H1 (cell line): ENCODE measurements at regions not wholly inside any gene's neighbourhood (a gene's known extent, or its start where the extent isn't known, plus 50 kb on each side); places are given as distances from the start of the nearest gene placed in this dataset.

Experiments
- BRCA1 ChIP-seq: IDR thresholded peaks from 2 replicates; pipeline ENCODE4 v1.6.1; 2012; ENCODE audit warnings: low read depth, low read length, improper control_type of control experiment
- CBX5 ChIP-seq: fragments of 300-800, 300-1000 bp; sonication (generic); IDR thresholded peaks from 2 replicates; pipeline ENCODE4 v1.7.1; 2016; ENCODE audit warnings: antibody characterized with exemption, low read length, low read depth
- GABPA ChIP-seq: IDR thresholded peaks from 2 replicates; pipeline ENCODE4 v1.6.1; 2011; ENCODE audit warnings: mild to moderate bottlenecking, low read length, moderate library complexity, borderline replicate concordance; ENCODE audit not compliant: insufficient read depth
- KDM1A ChIP-seq: fragments of 200-600, 300-600 bp; sonication (generic); IDR thresholded peaks from 2 replicates; pipeline ENCODE4 v1.7.1; 2016; ENCODE audit warnings: mild to moderate bottlenecking, low read length, borderline replicate concordance
- SRF ChIP-seq: IDR thresholded peaks from 2 replicates; pipeline ENCODE4 v1.6.1; 2011; ENCODE audit warnings: mild to moderate bottlenecking, low read depth, low read length, moderate library complexity

GRCh38 chr11:116364348-116364747 is 408.4 kb downstream of the BUD13 start (continued):
- TF ChIP-seq SRF (no peak), BRCA1 (no peak), KDM1A (no peak), CBX5 (no peak), GABPA (no peak)
